ENCODE measurements at regions not wholly inside any gene's neighbourhood (a gene's known extent, or its start where the extent isn't known, plus 50 kb on each side); places are given as distances from the start of the nearest gene placed in this dataset.

DNA sequence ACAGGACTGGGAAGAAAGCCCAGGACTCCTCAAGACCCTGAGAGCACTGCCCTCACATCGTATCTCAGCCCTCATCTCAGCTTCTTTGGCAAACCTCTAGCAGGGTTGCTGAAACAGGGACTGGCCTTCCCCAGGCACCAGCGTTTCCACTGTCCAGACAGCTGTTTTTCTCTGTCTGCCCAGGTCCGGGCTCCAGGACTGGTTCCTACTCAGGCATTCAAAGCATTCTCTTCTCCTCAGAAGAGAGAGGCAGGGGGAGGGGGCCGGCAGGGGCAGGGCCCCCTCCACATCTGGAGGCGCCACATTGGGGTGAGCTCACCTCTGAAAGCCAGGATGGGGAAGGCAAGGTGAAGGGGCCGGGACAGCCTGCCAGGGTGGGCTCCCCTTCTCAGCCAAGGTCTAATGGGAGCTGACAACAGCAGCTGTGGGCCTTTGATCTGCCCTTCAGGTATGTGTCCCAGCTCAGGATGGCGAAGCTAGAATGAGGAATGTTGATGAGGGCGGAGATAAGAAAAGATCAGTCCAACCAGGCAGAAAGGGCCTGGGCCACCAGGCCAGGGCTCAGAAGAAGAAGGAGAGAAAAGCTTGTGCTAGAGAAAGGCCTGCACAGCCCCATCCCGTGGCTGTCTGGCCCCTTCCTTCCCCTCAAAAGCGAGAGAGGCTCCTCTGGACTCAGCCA lies 60.4 kb downstream of the PJA1 start:
- intact Hi-C loops (cut with DNase I), result no loop called here
- H3K27ac ChIP-seq, result no peak overlapping the region
- H3K27me3 ChIP-seq, result no peaks in the 10 kb centered on the region
- H3K9ac ChIP-seq (ENCODE audit: low read depth in 2 of 2, low read length in 2 of 2), result no peak overlapping the region
- H3K4me3 ChIP-seq, result no peak overlapping the region
- no peaks in the 10 kb centered on the region for H3K4me1 ChIP-seq
- no peaks in the 10 kb centered on the region for H3K9me3 ChIP-seq
- no peaks in the 10 kb centered on the region for H3K36me3 ChIP-seq
- TF ChIP-seq, protein P1, sequence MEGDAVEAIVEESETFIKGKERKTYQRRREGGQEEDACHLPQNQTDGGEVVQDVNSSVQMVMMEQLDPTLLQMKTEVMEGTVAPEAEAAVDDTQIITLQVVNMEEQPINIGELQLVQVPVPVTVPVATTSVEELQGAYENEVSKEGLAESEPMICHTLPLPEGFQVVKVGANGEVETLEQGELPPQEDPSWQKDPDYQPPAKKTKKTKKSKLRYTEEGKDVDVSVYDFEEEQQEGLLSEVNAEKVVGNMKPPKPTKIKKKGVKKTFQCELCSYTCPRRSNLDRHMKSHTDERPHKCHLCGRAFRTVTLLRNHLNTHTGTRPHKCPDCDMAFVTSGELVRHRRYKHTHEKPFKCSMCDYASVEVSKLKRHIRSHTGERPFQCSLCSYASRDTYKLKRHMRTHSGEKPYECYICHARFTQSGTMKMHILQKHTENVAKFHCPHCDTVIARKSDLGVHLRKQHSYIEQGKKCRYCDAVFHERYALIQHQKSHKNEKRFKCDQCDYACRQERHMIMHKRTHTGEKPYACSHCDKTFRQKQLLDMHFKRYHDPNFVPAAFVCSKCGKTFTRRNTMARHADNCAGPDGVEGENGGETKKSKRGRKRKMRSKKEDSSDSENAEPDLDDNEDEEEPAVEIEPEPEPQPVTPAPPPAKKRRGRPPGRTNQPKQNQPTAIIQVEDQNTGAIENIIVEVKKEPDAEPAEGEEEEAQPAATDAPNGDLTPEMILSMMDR (IDR thresholded peaks at IDR 0.05), result no peak
- no peak for DNase-seq

DNA sequence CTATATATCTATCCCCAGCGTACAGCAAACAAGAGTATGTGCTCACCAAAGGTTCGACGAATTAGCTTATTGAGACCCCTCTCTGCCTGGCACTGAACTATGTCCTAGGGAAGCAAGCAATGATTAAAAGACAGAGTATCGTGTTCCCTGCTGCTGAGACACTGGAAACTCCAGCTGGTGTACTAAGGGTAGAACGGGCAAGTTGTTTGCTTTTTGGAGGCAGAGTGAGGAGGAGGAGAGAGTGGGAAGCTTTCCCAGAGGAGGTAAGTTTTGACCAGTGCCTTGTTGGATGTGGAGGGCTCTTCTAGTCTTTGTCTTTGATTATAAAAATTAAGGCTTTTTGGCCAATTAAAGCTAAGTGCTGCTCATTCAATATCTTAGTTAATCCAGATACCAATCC lies 61.7 kb downstream of the PJA1 start:
- no peak overlapping the region for H3K4me3 ChIP-seq
- intact Hi-C loops (cut with DNase I), result no loop called here
- no peak overlapping the region for H3K27ac ChIP-seq
- H3K9ac ChIP-seq (ENCODE audit: low read depth in 2 of 2, low read length in 2 of 2), result no peak overlapping the region
- H3K36me3 ChIP-seq, result no peaks in the 10 kb centered on the region
- no peaks in the 10 kb centered on the region for H3K27me3 ChIP-seq
- TF ChIP-seq, protein P1 (IDR thresholded peaks at IDR 0.05), result no peak
- no peak for DNase-seq
- H3K4me1 ChIP-seq, result no peaks in the 10 kb centered on the region
- no peaks in the 10 kb centered on the region for H3K9me3 ChIP-seq

DNA sequence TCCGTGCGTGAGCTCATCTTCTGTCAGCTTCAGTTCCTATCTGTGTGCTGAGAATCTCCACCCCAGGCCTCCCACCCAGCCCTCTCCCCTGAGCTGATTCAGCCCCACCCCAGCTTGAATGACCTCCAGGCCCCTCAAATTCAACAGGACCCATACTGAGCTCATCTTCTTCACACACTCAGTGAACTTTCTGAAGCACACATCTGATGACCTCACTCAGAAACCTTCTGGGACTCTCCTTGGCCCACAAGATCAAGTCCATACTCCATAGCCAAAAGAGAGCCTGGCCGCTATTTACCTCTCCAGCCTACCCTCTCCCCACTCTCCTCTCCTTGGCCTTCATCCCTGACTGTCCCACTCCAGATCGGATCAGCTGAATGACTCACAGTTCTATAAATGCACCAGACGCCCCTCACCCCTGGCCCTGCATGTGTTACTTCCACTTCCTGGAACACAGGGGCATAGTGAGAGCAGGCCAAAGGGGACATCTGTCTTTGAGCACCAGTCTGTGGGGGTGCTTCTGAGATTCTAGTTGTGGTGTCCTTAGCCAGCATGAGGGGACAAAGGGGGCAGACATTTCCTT lies 62.5 kb downstream of the PJA1 start:
- Histone ChIP-seq H3K4me3 (no peak overlapping the region), H3K36me3 (no peaks in the 10 kb centered on the region), H3K9ac (ENCODE audit: low read depth in 2 of 2, low read length in 2 of 2) (no peak overlapping the region), H3K27me3 (no peaks in the 10 kb centered on the region), H3K27ac (no peak overlapping the region), H3K9me3 (no peaks in the 10 kb centered on the region), H3K4me1 (no peaks in the 10 kb centered on the region)
- DNase-seq, result no peak
- intact Hi-C loops (cut with DNase I), result no loop called here
- TF ChIP-seq, protein P1 (IDR thresholded peaks at IDR 0.05), result no peak

DNA sequence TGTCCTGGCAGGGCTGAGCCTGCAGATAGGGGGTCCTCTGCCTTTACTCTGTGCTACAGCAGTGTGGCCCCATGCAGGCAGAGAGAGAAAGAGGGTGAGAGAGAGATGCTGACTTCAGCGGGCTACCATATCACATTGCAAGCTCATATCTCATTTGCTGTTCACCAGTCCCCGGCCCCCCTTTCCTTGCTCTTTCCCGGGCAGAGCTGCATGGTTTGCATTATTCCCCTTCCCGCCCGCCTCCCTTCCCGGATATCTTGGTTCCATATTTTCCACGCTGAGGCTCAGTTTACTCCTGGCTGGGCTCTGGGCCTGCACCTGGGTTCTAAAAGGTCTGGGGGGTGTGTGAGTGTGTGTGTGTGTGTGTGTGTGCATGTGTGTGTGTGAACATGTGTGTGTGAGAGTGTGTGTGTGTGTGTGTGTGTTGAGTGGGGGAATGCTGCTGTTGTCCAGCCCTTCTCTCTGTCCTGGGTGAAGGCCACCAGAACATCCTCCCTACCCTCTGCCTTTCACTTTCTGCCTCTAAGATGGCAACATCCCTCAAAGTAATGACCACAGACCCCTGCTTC lies 63.5 kb downstream of the PJA1 start:
- TF ChIP-seq, protein P1 (IDR thresholded peaks at IDR 0.05), result no peak
- H3K27me3 ChIP-seq, result no peaks in the 10 kb centered on the region
- intact Hi-C loops (cut with DNase I), result no loop called here

DNA sequence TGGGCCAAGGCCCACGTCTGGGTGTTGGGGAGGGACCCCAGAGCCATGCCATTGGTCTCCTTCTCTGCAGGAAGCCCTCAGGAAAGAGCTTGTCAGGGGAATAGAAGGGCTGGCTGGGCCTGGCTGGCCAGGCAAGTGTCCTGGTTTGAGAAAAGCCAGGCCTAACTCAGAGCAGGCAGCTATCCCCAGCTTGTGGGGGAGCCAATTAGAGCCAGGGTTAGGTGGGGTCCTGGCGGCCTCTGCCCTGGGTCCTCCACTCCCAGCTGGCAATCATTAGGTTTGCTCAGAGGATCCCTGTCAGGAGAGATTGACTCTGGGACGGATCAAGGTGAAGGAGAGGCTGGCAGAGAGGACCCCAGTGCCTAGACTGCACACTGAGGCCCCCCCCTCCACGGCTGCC lies 64.8 kb downstream of the PJA1 start:
- intact Hi-C loops (cut with DNase I), result no loop called here
- DNase-seq, result no peak
- TF ChIP-seq, protein P1 (IDR thresholded peaks at IDR 0.05), result no peak
- Histone ChIP-seq H3K4me3 (no peak overlapping the region), H3K36me3 (no peaks in the 10 kb centered on the region), H3K9ac (ENCODE audit: low read depth in 2 of 2, low read length in 2 of 2) (no peak overlapping the region), H3K27me3 (no peaks in the 10 kb centered on the region), H3K4me1 (no peaks in the 10 kb centered on the region), H3K27ac (no peak overlapping the region), H3K9me3 (no peaks in the 10 kb centered on the region)

More for the DNA sequence above, 63.5 kb downstream of the PJA1 start:
- no peak for DNase-seq
- H3K4me3 ChIP-seq, result no peak overlapping the region
- no peaks in the 10 kb centered on the region for H3K9me3 ChIP-seq
- no peaks in the 10 kb centered on the region for H3K4me1 ChIP-seq
- H3K9ac ChIP-seq (ENCODE audit: low read depth in 2 of 2, low read length in 2 of 2), result no peak overlapping the region
- no peak overlapping the region for H3K27ac ChIP-seq
- H3K36me3 ChIP-seq, result no peaks in the 10 kb centered on the region

All from colonic mucosa (tissue), 4 donors.